HG03108 (cell line): ENCODE measurements at regions not wholly inside any gene's neighbourhood (a gene's known extent, or its start where the extent isn't known, plus 50 kb on each side); places are given as distances from the start of the nearest gene placed in this dataset.
"Not testable (repeated sequence)": the region's sequence is repeated elsewhere in the genome, so short reads cannot be mapped to it uniquely, and the experiment has no call there.

Source experiments
- ATAC-seq: cut with Tn5 transposase; IDR thresholded peaks from one replicate; pipeline ENCODE4 v1.9.1; 2021; ENCODE audit warnings: moderate library complexity; ENCODE audit not compliant: unreplicated experiment

- ATAC-seq = not testable (repeated sequence)
Measured at GRCh38 chr21:27979446-27979845, 1012.6 kb upstream of the ADAMTS5 start.

GRCh38 chr21:27975514-27975913 lies 1008.6 kb upstream of the ADAMTS5 start:
- no peak for ATAC-seq

- not testable (repeated sequence) for ATAC-seq
Measured at GRCh38 chr21:27974152-27974551, 1007.3 kb upstream of the ADAMTS5 start.

- ATAC-seq = not testable (repeated sequence)
Measured at GRCh38 chr21:27968240-27968639, 1001.4 kb upstream of the ADAMTS5 start.

GRCh38 chr21:27954543-27955165 lies 987.8 kb upstream of the ADAMTS5 start:
- no peak for ATAC-seq

- ATAC-seq = no peak
Measured at GRCh38 chr21:27953340-27954045, 986.6 kb upstream of the ADAMTS5 start.

GRCh38 chr21:27949093-27949492 lies 982.2 kb upstream of the ADAMTS5 start:
- not testable (repeated sequence) for ATAC-seq

- ATAC-seq = not testable (repeated sequence)
Measured at GRCh38 chr21:27930108-27930767, 963.4 kb upstream of the ADAMTS5 start.

- not testable (repeated sequence) for ATAC-seq
Measured at GRCh38 chr21:27929179-27929578, 962.3 kb upstream of the ADAMTS5 start.

GRCh38 chr21:27928534-27929115 lies 961.7 kb upstream of the ADAMTS5 start:
- not testable (repeated sequence) for ATAC-seq

GRCh38 chr21:27921421-27921820 lies 954.5 kb upstream of the ADAMTS5 start:
- ATAC-seq = not testable (repeated sequence)

GRCh38 chr21:27917966-27918365 lies 951.1 kb upstream of the ADAMTS5 start:
- not testable (repeated sequence) for ATAC-seq

GRCh38 chr21:27916326-27916725 lies 949.4 kb upstream of the ADAMTS5 start:
- ATAC-seq = not testable (repeated sequence)

GRCh38 chr21:27912133-27912532 lies 945.2 kb upstream of the ADAMTS5 start:
- ATAC-seq = not testable (repeated sequence)

- not testable (repeated sequence) for ATAC-seq
Measured at GRCh38 chr21:27909487-27909886, 942.6 kb upstream of the ADAMTS5 start.

- not testable (repeated sequence) for ATAC-seq
Measured at GRCh38 chr21:27908816-27909215, 941.9 kb upstream of the ADAMTS5 start.

- ATAC-seq = not testable (repeated sequence)
Measured at GRCh38 chr21:27902904-27903303, 936.0 kb upstream of the ADAMTS5 start.

GRCh38 chr21:27893619-27894018 lies 926.7 kb upstream of the ADAMTS5 start:
- not testable (repeated sequence) for ATAC-seq

- not testable (repeated sequence) for ATAC-seq
Measured at GRCh38 chr21:27891495-27891894, 924.6 kb upstream of the ADAMTS5 start.

GRCh38 chr21:27887808-27888455 lies 921.0 kb upstream of the ADAMTS5 start:
- not testable (repeated sequence) for ATAC-seq

- ATAC-seq = no peak
Measured at GRCh38 chr21:27885296-27885711, 918.4 kb upstream of the ADAMTS5 start.
